ENCODE measurements at regions not wholly inside any gene's neighbourhood (a gene's known extent, or its start where the extent isn't known, plus 50 kb on each side); places are given as distances from the start of the nearest gene placed in this dataset.

DNA sequence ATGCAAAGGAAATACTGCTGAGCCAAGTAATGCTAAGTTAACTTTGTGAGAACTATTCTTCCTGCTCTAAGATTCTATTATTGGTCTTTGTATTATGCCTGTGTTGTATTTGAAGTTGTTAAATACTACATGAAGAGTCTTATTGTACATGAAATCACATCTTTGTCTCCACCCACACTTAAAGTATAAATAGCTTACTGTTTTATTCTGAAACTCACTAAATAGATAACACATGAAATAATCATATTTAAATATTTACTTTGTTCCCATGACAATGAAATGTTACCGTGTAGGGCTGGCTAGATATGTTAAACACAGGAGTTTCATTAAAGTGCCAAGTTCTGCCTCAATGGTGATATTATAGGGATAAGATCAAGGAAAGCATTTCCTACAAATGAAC is 562.1 kb upstream of the ATXN8OS start:
- Histone ChIP-seq H3K36me3 (ENCODE audit: low read length) (no peaks in the 10 kb centered on the region), H3K9ac (ENCODE audit: low read length) (no peak overlapping the region), H4K20me1 (ENCODE audit: low read depth, low read length) (no peaks in the 10 kb centered on the region), H3K27me3 (ENCODE audit: low read length) (no peaks in the 10 kb centered on the region), H2AFZ (ENCODE audit: low read depth, low read length, severe bottlenecking) (peak overlapping the region; percentile 23), H3F3A (ENCODE audit: insufficient read depth) (no peaks in the 10 kb centered on the region), H3K9me2 (replicated peaks; ENCODE audit: insufficient read depth, low read length) (no peaks in the 10 kb centered on the region), H3K9me3 (ENCODE audit: insufficient read depth, low read length) (no peaks in the 10 kb centered on the region), H3K27ac (ENCODE audit: low read depth, low read length) (no peak overlapping the region), H3K4me3 (ENCODE audit: insufficient read depth, low read length, poor library complexity, severe bottlenecking) (no peak overlapping the region), H3K79me2 (ENCODE audit: insufficient read depth, low read length) (no peaks in the 10 kb centered on the region), H3K4me2 (ENCODE audit: low read depth, low read length, poor library complexity, severe bottlenecking) (no peak overlapping the region)
- TF ChIP-seq, protein P1, sequence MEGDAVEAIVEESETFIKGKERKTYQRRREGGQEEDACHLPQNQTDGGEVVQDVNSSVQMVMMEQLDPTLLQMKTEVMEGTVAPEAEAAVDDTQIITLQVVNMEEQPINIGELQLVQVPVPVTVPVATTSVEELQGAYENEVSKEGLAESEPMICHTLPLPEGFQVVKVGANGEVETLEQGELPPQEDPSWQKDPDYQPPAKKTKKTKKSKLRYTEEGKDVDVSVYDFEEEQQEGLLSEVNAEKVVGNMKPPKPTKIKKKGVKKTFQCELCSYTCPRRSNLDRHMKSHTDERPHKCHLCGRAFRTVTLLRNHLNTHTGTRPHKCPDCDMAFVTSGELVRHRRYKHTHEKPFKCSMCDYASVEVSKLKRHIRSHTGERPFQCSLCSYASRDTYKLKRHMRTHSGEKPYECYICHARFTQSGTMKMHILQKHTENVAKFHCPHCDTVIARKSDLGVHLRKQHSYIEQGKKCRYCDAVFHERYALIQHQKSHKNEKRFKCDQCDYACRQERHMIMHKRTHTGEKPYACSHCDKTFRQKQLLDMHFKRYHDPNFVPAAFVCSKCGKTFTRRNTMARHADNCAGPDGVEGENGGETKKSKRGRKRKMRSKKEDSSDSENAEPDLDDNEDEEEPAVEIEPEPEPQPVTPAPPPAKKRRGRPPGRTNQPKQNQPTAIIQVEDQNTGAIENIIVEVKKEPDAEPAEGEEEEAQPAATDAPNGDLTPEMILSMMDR (IDR thresholded peaks at IDR 0.05; ENCODE audit: insufficient read depth, low read length, poor library complexity, severe bottlenecking): no peak
- no peak for TF ChIP-seq EZH2phosphoT487 (conservative IDR thresholded peaks at IDR 0.05; ENCODE audit: low read length)

DNA sequence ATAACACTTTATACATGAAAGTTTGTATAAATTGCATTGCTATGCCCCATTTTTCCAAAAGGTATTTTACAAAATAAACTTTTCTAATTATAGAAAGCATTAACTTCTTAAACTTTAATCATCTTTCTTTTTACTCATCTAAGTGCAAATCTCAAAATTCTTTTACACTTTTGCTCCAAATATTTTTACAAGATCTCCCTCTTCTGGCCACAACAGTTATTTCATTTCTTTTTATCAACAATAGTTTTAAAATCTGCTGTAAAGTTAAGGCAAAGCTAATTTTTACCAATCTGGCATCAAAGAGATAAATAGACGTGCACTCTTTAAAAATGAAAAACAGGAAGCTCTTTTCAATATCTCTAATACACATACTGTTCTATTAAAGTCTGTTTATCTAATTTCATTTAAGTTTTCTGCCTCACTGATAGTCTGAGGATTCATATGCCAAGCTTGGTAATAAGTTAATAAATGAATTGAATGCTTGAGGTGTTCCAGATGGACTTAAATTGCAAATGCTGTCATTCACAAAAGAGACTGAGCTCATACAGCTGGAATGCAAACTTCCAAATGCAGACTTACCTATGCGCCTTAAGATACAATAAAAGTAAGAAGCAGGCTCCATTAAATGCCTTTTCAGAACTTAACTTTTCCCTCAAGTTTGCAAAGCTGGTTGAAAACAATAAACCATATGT is 583.0 kb upstream of the ATXN8OS start:
- Histone ChIP-seq H3K9me2 (replicated peaks; ENCODE audit: insufficient read depth, low read length) (no peaks in the 10 kb centered on the region), H3F3A (ENCODE audit: insufficient read depth) (no peaks in the 10 kb centered on the region), H3K9ac (ENCODE audit: low read length) (no peak overlapping the region), H3K27me3 (ENCODE audit: low read length) (no peaks in the 10 kb centered on the region), H3K9me3 (ENCODE audit: insufficient read depth, low read length) (no peaks in the 10 kb centered on the region), H2AFZ (ENCODE audit: low read depth, low read length, severe bottlenecking) (peak overlapping the region; percentile 12), H3K27ac (ENCODE audit: low read depth, low read length) (no peak overlapping the region), H3K4me3 (ENCODE audit: insufficient read depth, low read length, poor library complexity, severe bottlenecking) (no peak overlapping the region), H3K4me2 (ENCODE audit: low read depth, low read length, poor library complexity, severe bottlenecking) (no peak overlapping the region), H3K79me2 (ENCODE audit: insufficient read depth, low read length) (no peaks in the 10 kb centered on the region), H3K36me3 (ENCODE audit: low read length) (no peaks in the 10 kb centered on the region), H4K20me1 (ENCODE audit: low read depth, low read length) (no peaks in the 10 kb centered on the region)
- TF ChIP-seq EZH2phosphoT487 (conservative IDR thresholded peaks at IDR 0.05; ENCODE audit: low read length): no peak
- TF ChIP-seq, protein P1 (IDR thresholded peaks at IDR 0.05; ENCODE audit: insufficient read depth, low read length, poor library complexity, severe bottlenecking): peak; percentile 31

DNA sequence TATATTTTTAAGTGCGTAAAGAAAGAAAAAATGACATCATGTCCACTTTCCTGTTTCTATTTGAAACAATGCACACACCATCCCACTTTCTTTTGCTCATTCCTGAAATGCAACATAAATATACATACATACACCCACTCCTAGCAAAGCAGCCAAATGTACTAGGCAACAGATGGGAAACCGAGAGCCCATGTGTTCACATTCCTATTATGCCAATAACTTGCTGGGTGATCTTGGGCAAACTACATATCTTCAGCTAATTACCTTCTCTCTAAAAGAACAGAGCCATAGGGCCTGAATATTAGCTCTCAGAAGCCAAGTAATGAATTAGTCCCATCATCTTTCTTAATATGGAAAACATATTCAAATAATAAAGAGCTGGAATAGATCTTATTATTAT is 610.6 kb upstream of the ATXN8OS start:
- peaks cover 6% of the 10 kb centered on the region; the same call in 1 of the 2 replicates for H3K9me3 ChIP-seq (ENCODE audit: insufficient read depth, low read length)
- TF ChIP-seq, protein P1 (IDR thresholded peaks at IDR 0.05; ENCODE audit: insufficient read depth, low read length, poor library complexity, severe bottlenecking): no peak
- no peak for TF ChIP-seq EZH2phosphoT487 (conservative IDR thresholded peaks at IDR 0.05; ENCODE audit: low read length)
- no peak overlapping the region for H2AFZ ChIP-seq (ENCODE audit: low read depth, low read length, severe bottlenecking)
- no peak overlapping the region for H3K27ac ChIP-seq (ENCODE audit: low read depth, low read length)
- no peak overlapping the region for H3K9ac ChIP-seq (ENCODE audit: low read length)
- no peaks in the 10 kb centered on the region for H3K36me3 ChIP-seq (ENCODE audit: low read length)
- H3F3A ChIP-seq (ENCODE audit: insufficient read depth): no peaks in the 10 kb centered on the region
- no peaks in the 10 kb centered on the region for H3K79me2 ChIP-seq (ENCODE audit: insufficient read depth, low read length)
- no peaks in the 10 kb centered on the region for H3K27me3 ChIP-seq (ENCODE audit: low read length)
- H3K9me2 ChIP-seq (replicated peaks; ENCODE audit: insufficient read depth, low read length): no peaks in the 10 kb centered on the region
- H3K4me2 ChIP-seq (ENCODE audit: low read depth, low read length, poor library complexity, severe bottlenecking): no peak overlapping the region
- H3K4me3 ChIP-seq (ENCODE audit: insufficient read depth, low read length, poor library complexity, severe bottlenecking): no peak overlapping the region
- no peaks in the 10 kb centered on the region for H4K20me1 ChIP-seq (ENCODE audit: low read depth, low read length)
